GM13977 (cell line): ENCODE measurements at regions not wholly inside any gene's neighbourhood (a gene's known extent, or its start where the extent isn't known, plus 50 kb on each side); places are given as distances from the start of the nearest gene placed in this dataset.

Source experiments
- DNase-seq: peaks from one replicate; pipeline ENCODE4 v3.0.0; 2012; ENCODE audit warnings: low spot score
- in situ Hi-C: fragments of 300-500 bp; cut with MboI; formaldehyde crosslinking; loops from one replicate; pipeline ENCODE4 v1.12.0; 2022; ENCODE audit warnings: low sequenced_read_pairs, low pct_unique_long_range_greater_than_20kb, mixed read lengths, inconsistent platforms; ENCODE audit not compliant: unreplicated experiment
- TF ChIP-seq, protein P1 (sequence below): IDR thresholded peaks from 2 replicates; pipeline ENCODE4 v1.5.1; 2012; ENCODE audit warnings: mild to moderate bottlenecking, control low read depth; ENCODE audit not compliant: insufficient read depth; ENCODE audit errors: extremely low read depth, missing control alignments

DNA sequence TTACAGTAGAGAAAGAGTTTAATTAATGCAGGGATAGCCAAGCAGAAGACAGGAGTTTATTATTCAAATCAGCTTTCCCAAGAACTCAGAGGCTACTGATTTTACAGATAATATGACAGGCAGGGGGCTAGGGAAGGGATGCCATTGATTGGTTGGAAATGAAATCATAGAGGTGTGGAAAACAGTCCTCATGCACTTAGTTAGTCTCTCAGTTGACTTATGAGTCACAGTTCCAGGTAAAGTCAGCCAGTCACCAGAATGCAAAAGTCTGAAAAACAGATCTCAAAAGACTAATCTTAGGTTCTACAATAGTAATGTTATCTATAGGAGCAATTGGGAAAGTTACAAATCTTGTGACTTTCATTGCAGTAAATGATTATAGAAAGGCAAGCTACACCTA, 676.4 kb upstream of the CHAC2 start:
- TF ChIP-seq, protein P1, sequence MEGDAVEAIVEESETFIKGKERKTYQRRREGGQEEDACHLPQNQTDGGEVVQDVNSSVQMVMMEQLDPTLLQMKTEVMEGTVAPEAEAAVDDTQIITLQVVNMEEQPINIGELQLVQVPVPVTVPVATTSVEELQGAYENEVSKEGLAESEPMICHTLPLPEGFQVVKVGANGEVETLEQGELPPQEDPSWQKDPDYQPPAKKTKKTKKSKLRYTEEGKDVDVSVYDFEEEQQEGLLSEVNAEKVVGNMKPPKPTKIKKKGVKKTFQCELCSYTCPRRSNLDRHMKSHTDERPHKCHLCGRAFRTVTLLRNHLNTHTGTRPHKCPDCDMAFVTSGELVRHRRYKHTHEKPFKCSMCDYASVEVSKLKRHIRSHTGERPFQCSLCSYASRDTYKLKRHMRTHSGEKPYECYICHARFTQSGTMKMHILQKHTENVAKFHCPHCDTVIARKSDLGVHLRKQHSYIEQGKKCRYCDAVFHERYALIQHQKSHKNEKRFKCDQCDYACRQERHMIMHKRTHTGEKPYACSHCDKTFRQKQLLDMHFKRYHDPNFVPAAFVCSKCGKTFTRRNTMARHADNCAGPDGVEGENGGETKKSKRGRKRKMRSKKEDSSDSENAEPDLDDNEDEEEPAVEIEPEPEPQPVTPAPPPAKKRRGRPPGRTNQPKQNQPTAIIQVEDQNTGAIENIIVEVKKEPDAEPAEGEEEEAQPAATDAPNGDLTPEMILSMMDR = no peak
- in situ Hi-C loops = no loop called here

DNA sequence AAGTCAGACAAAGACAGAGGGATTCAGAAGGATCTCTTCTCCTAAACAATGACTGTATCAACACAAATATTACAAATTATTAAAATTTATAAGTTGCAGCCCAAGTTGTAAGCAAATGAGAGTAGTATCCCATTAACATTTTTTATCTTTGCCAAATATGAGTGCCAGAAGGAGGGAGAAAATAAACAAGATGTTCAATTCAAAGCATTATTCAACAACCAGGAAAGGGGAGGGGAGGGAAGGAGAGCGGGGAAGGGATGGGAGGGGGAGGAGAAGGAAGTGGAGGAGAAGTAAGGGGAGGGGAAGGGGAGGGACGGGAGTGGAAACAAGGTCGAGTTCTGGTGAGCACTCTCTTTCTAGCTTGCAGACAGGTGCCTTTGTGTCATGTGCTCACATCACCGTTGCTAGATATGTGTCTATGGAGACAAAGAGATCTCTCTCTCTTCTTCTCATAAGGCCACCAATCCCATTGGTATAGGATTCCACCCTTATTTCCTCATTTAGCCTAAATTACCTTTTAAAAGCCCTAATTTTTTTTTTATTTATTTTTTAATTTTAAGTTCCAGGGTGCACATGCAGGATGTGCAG, 679.6 kb upstream of the CHAC2 start:
- TF ChIP-seq, protein P1 = no peak
- no peak for DNase-seq
- in situ Hi-C loops = no loop called here

More for the DNA sequence above, 676.4 kb upstream of the CHAC2 start:
- no peak for DNase-seq

DNA sequence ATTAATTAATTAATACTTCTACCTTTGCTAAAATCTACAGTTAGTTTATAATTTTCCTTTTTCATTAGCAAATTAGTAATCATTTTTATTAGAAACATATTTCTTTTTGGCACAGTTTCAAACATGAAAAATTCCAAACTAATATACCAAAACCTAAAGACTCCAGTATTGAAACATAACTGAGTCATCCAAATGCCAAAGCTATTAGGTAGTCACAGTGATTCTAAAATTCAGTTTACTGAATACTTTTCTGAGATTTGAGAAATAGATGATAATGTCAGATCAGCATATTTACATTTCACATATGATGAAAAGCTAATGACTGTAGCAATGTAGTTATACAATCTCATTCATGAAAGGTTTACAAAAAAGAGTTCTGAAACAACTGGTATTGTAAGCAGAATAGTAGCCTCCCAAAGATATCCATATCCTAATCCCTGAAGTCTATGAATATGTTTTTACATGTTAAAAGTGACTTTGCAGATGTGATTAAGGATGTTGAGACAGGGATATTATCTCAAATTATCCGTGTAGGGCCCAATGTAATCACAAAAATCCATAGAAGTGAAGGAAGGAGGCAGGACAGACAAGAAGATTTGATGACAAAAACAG, 680.2 kb upstream of the CHAC2 start:
- in situ Hi-C loops = no loop called here
- TF ChIP-seq, protein P1 = no peak
- DNase-seq = no peak

DNA sequence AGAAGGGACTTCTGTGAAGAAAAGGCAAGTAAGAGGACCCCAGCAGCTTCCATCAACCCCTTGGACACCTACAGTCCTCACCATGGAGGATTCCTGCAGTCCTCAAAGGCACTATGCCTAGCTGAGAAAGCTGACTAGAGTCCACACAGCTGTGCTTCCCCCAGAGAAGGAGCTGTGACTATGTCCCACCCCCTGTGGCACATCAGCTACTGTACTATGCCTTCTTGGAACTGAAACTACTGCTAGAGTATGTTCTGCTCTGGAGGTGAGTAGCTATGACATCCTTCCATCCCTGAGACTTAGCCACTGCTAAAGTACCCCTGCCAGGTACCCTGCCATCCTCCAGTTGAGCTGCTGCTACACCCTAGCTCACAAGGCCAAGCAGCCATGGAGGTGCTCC, 690.2 kb upstream of the CHAC2 start:
- DNase-seq = no peak
- TF ChIP-seq, protein P1 = no peak
- in situ Hi-C loops = no loop called here

DNA sequence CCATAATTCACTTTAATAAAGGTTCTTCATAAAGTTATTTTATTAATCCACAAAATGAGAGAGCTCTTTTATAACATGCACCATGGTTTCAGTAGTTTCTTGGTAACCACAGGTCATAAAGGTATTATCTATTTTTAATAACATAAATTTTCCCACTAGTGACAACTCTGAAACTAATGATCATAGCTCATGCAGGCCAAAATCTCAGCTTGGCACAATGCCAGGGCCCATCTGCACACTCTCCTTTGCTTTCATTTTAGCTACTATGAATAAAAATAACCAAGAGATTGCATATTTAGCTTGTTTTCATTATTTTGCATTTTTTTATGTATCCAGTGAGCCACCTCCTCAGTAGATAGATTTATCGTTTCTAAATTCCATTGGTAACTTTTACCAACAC, 691.8 kb upstream of the CHAC2 start:
- TF ChIP-seq, protein P1 = no peak
- in situ Hi-C loops = no loop called here
- DNase-seq = no peak

DNA sequence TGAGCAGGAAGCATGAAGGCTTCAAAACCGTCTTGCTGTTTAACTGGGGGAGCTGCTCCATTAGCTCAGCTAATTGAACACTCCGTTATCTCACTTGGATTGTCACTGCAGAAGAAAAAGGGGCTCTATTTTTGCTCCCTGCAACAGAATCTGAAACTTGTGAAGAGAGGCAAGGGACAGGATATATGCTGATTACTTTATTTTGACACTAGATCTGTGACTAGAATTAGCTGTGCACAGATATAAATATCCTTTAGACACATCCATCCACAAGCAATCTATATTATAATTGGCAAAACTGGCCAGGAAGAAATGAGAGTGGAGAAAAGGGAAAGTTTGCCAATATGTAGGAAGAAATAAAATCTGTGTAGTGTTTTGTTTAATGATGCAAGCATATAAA, 700.1 kb upstream of the CHAC2 start:
- TF ChIP-seq, protein P1 = no peak
- in situ Hi-C loops = no loop called here

More for the DNA sequence above, 700.1 kb upstream of the CHAC2 start:
- no peak for DNase-seq
